ENCODE measurements at regions not wholly inside any gene's neighbourhood (a gene's known extent, or its start where the extent isn't known, plus 50 kb on each side); places are given as distances from the start of the nearest gene placed in this dataset.

DNA sequence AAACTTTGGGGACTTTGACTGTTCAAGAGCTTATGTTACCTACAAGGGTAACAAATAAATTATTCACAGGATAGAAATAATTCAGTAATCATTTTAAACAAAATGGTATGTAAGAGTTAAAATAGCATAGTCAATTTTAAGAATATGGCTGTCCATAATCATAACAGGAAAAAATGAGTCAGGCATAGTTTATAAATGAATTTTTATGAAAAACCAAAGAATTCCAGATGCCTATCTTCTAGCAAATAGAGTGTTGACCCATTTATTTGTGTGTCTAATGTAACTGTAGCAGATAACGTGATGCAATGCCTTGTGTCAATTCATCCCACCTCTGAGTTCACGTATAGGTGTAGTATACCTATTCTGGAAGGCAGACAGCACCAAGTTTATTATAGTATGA, 169.7 kb upstream of the CDH9 start:
- DNase-seq (ENCODE audit: low read depth): no peak
- H3K4me3 ChIP-seq (ENCODE audit: low read depth, low read length): no peak overlapping the region
- TF ChIP-seq, protein P1, sequence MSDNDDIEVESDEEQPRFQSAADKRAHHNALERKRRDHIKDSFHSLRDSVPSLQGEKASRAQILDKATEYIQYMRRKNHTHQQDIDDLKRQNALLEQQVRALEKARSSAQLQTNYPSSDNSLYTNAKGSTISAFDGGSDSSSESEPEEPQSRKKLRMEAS (IDR thresholded peaks at IDR 0.05; ENCODE audit: low read depth, low read length): no peak
- no peak for TF ChIP-seq POLR2A (IDR thresholded peaks at IDR 0.05; ENCODE audit: extremely low read depth, insufficient read length)
- TF ChIP-seq, protein P2, sequence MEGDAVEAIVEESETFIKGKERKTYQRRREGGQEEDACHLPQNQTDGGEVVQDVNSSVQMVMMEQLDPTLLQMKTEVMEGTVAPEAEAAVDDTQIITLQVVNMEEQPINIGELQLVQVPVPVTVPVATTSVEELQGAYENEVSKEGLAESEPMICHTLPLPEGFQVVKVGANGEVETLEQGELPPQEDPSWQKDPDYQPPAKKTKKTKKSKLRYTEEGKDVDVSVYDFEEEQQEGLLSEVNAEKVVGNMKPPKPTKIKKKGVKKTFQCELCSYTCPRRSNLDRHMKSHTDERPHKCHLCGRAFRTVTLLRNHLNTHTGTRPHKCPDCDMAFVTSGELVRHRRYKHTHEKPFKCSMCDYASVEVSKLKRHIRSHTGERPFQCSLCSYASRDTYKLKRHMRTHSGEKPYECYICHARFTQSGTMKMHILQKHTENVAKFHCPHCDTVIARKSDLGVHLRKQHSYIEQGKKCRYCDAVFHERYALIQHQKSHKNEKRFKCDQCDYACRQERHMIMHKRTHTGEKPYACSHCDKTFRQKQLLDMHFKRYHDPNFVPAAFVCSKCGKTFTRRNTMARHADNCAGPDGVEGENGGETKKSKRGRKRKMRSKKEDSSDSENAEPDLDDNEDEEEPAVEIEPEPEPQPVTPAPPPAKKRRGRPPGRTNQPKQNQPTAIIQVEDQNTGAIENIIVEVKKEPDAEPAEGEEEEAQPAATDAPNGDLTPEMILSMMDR (IDR thresholded peaks at IDR 0.05; ENCODE audit: low read depth, low read length): no peak
- no peak for TF ChIP-seq MYC (IDR thresholded peaks at IDR 0.05; ENCODE audit: low read depth, low read length)

DNA sequence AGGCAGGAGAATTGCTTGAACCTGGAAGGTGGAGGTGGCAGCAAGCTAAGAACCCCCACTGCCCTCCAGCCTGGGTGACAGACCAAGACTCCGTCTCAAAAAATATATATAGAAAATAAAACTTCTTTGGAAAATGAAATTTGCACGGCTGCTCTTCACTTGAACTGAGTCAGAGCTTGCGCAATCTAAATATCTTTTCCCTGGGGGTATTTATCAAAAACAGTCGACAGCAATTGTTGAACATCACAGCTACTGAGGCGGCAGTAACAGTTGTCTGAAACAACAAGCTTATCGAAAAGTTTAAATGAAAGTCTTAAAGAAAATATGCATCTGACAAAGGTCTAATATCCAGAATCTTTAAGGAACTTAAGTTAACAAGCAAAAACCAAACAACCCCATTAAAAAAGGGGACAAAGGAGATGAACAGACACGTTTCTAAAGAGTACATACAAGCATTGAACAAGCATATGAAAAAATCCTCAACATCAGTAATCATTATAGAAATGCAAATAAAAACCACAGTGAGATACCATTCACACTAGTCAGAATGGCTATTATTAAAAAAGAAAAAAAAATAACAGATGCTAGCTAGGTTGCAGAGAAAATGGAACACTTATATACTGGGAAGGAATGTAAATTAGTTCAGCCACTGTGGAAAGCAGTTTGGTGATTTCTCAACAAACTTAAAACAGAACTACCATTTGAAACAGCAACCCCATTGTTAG, 153.6 kb upstream of the CDH9 start:
- no peak overlapping the region for H3K4me3 ChIP-seq (ENCODE audit: low read depth, low read length)
- peak; percentile 6 for DNase-seq (ENCODE audit: low read depth)
- no peak for TF ChIP-seq POLR2A (IDR thresholded peaks at IDR 0.05; ENCODE audit: extremely low read depth, insufficient read length)
- TF ChIP-seq, protein P2 (IDR thresholded peaks at IDR 0.05; ENCODE audit: low read depth, low read length): no peak
- TF ChIP-seq MYC (IDR thresholded peaks at IDR 0.05; ENCODE audit: low read depth, low read length): no peak
- TF ChIP-seq, protein P1 (IDR thresholded peaks at IDR 0.05; ENCODE audit: low read depth, low read length): no peak

DNA sequence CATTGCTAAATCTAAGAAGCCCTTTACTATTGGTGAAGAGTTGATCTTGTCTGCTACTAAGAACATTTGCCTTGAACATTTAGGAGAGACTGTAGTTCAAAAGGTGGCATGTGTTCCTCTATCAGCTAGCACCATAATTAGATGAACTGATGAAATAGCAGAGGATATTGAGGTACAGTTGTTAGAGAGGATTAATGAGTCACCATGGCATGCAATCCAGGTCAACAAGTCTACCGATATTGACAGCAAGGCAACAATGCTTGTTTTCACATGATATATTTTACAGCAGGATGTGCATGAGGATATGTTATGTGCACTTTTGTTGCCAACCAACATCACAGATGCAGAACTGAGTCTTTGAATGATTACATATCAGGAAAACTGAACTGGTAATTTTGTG, 134.3 kb upstream of the CDH9 start:
- TF ChIP-seq, protein P1 (IDR thresholded peaks at IDR 0.05; ENCODE audit: low read depth, low read length): no peak
- TF ChIP-seq, protein P2 (IDR thresholded peaks at IDR 0.05; ENCODE audit: low read depth, low read length): no peak
- TF ChIP-seq POLR2A (IDR thresholded peaks at IDR 0.05; ENCODE audit: extremely low read depth, insufficient read length) (no peak), MYC (IDR thresholded peaks at IDR 0.05; ENCODE audit: low read depth, low read length) (no peak)
- no peak overlapping the region for H3K4me3 ChIP-seq (ENCODE audit: low read depth, low read length)
- no peak for DNase-seq (ENCODE audit: low read depth)

DNA sequence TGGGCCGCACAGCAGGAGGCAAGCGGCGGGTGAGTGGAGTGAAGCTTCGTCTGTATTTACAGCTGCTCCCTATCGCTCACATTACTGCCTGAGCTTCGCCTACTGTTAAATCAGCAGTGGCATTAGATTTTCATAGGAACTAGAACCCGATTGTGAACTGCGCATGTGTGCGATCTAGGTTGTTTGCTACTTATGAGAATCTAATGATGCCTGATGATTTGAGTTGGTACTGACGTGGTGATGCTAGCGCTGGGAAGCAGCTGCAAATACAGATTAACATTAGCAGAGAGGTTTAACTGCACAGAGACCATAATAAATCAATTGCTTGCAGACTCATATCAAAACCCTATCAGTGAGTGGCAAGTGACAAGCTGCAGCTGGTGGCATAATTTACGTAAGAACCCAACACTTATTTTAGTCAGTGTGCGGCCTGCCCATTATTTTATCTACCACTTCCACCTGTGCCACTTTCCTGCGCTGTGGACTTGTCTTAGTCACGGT, 133.4 kb upstream of the CDH9 start:
- DNase-seq (ENCODE audit: low read depth): no peak
- H3K4me3 ChIP-seq (ENCODE audit: low read depth, low read length): no peak overlapping the region
- TF ChIP-seq, protein P1 (IDR thresholded peaks at IDR 0.05; ENCODE audit: low read depth, low read length): no peak
- TF ChIP-seq POLR2A (IDR thresholded peaks at IDR 0.05; ENCODE audit: extremely low read depth, insufficient read length) (no peak), MYC (IDR thresholded peaks at IDR 0.05; ENCODE audit: low read depth, low read length) (no peak)
- TF ChIP-seq, protein P2 (IDR thresholded peaks at IDR 0.05; ENCODE audit: low read depth, low read length): no peak

DNA sequence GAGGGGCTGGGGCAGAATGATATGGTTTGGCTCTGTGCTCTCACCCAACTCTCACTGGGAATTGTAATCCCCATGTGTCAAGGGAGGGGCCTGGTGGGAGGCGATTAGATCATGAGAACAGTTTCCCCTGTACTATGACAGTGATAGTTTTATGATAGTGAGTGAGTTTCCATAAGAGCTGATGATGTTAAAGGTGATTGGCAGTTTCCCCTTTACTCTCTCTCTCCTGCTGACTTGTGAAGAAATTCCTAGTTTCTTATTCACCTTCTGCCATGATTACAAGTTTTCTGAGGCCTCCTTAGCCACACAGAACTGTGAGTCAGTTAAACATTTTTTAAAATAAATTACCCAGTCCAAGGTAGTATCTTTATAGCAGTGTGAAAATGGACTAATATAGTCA, 120.4 kb upstream of the CDH9 start:
- no peak for DNase-seq (ENCODE audit: low read depth)
- H3K4me3 ChIP-seq (ENCODE audit: low read depth, low read length): no peak overlapping the region
- TF ChIP-seq, protein P1 (IDR thresholded peaks at IDR 0.05; ENCODE audit: low read depth, low read length): no peak
- TF ChIP-seq MYC (IDR thresholded peaks at IDR 0.05; ENCODE audit: low read depth, low read length) (no peak), POLR2A (IDR thresholded peaks at IDR 0.05; ENCODE audit: extremely low read depth, insufficient read length) (no peak)
- TF ChIP-seq, protein P2 (IDR thresholded peaks at IDR 0.05; ENCODE audit: low read depth, low read length): no peak
